NAMALWA (cell line): ENCODE measurements at regions not wholly inside any gene's neighbourhood (a gene's known extent, or its start where the extent isn't known, plus 50 kb on each side); places are given as distances from the start of the nearest gene placed in this dataset.

Source experiments
- DNase-seq: peaks from one replicate; pipeline ENCODE4 v3.0.0-alpha.2; 2015; ENCODE audit warnings: low spot score

- DNase-seq, result no peak
These were observed 58.1 kb upstream of the HEPHL1 start for GRCh38 chr11:93963072-93963471.

GRCh38 chr11:93967258-93967657 lies 53.9 kb upstream of the HEPHL1 start:
- no peak for DNase-seq

GRCh38 chr11:93967944-93968343 lies 53.2 kb upstream of the HEPHL1 start:
- DNase-seq, result no peak

- DNase-seq, result no peak
These were observed 50.9 kb upstream of the HEPHL1 start for GRCh38 chr11:93969925-93970922.
